GM19035 (cell line): ENCODE measurements at regions not wholly inside any gene's neighbourhood (a gene's known extent, or its start where the extent isn't known, plus 50 kb on each side); places are given as distances from the start of the nearest gene placed in this dataset.

ENCODE experiments used
- ATAC-seq: cut with Tn5 transposase; IDR thresholded peaks from one replicate; pipeline ENCODE4 v1.9.1; 2021; ENCODE audit not compliant: unreplicated experiment

DNA sequence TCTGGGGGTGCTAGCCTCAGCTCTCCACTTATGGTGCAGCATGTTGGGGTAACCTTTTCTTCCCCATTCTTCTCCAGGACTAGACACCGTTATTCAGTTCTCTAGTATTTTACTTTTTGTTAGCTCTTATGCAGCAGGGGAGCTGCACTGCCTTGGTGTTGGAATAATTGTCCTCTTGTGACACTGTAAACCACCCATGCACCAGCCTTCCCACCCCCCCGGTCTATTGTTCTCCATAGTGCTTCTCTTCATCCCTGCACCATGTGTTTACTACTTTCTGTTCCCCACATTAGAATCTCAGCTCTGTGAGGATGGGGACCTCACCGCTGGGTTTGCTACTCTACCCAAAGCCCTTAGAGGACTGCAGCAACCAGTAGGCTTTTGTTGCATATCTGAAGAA lies 230.7 kb downstream of the RPS24 start:
- ATAC-seq = no peak

GRCh38 chr10:78266741-78267469 lies 233.2 kb downstream of the RPS24 start:
- ATAC-seq = no peak

- no peak for ATAC-seq
Measured at GRCh38 chr10:78267598-78267997, 233.9 kb downstream of the RPS24 start.

GRCh38 chr10:78269060-78269459 lies 235.4 kb downstream of the RPS24 start:
- no peak for ATAC-seq

DNA sequence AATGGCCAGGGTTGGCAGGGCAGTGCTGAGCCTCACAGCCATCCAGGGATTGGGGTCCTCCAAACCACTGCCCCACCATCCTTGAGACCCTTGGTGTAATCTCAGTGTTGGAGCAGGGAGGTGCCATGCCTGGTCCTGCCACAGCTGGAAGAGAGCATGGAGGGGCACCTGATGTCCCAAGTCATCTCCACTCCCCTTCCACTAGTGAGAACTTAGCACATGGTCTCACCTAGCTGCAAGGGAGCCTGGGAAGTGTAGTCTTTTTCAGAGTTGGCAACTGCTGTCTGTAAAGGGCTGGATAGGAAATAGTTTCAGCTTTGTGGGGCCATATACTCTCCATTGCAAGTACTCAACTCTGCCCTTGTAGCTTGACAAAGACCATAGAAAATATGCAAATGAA lies 238.7 kb downstream of the RPS24 start:
- ATAC-seq = no peak

- no peak for ATAC-seq
Measured at GRCh38 chr10:78274491-78274890, 240.8 kb downstream of the RPS24 start.

GRCh38 chr10:78276139-78276538 lies 242.5 kb downstream of the RPS24 start:
- no peak for ATAC-seq

GRCh38 chr10:78277314-78278057 lies 243.8 kb downstream of the RPS24 start:
- no peak for ATAC-seq

GRCh38 chr10:78278058-78278404 lies 244.4 kb downstream of the RPS24 start:
- no peak for ATAC-seq

- no peak for ATAC-seq
Measured at GRCh38 chr10:78279756-78280155, 246.1 kb downstream of the RPS24 start.

DNA sequence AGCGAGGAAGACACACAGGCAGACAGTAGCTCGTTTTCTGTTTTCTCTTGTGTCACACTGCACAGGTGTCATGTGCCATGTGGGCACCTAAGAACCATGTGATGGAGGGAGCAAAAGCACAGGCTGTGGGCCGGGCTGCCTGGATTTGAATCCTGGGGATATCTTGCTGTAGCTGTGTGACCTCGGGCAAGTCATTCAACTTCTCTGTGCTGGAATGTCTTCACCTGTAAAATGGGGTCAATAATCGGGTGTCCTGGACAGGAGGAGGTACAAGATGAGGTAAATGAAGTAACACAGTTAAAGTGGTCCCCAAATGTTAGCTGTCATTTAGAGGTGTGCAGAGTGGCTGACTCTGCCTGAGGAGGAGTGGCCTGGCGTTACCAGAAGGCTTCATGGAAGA lies 246.9 kb downstream of the RPS24 start:
- no peak for ATAC-seq

DNA sequence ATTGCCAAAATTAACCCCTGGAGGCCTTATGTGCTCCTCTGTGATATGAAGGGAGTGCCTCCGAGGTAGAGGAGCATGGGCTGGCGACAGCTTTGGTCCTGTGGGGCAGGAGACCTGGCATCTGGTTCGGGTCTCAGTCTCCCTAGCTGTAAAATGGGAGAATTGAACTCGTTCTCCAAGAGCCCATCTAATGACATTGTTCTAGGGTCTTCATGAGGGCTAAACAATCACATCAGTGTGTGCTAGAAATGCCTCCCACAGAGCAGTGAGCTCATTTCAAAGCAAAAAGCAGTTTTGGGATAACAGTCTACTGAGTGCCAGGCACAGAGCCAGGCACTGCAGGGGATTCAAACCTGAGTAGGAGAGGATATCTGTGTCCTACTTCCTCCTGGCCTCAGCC lies 248.0 kb downstream of the RPS24 start:
- no peak for ATAC-seq

DNA sequence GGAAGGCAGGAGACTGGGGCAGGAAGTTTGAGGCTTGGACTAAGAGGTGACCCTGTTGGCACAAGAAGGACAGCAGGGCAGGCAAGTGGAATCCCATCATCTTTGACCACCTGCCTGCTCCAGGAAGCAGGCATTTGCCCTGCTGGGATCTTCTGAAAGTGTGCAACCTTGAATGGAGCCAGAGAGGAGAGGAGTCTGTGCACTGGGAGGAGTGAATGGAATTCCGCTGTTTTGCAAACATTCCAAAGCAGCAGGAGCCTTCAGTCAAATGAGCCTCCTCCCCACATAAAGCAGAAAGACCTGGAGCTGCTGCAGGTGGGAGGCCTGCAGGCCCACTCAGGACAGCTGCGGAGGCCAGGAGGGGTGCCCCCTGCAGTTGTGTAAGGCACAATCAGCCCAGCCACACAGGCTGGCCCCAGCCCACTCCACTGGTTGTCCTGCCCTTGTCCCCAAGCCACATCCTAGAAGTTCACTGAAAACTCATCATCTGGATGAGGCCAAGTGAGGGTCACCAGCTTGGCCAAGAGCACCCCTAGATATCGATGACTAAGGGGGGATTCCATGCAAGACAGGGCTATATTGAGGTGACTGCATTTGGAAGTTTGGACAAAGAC lies 249.5 kb downstream of the RPS24 start:
- ATAC-seq = no peak

- no peak for ATAC-seq
Measured at GRCh38 chr10:78284381-78284780, 250.7 kb downstream of the RPS24 start.

DNA sequence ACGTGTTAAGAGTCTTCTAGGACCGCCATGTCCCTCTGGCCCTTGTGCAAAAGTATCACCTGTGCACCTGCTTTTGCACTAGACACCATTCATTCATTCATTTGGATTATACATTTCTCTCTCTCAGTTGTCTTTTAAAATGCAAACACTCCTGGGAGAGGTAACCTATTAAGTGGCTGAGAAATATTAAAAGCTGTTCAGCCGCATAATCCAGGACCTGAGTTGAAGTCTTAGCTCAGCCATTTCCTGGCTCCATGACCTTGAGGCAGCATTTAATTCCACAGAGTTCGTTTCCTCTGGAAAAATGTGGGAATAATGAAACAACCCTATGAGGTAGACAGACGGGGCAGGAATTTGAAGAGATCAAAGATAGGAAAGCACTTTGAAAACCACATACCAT lies 251.6 kb downstream of the RPS24 start:
- no peak for ATAC-seq

- no peak for ATAC-seq
Measured at GRCh38 chr10:78286186-78286585, 252.5 kb downstream of the RPS24 start.

DNA sequence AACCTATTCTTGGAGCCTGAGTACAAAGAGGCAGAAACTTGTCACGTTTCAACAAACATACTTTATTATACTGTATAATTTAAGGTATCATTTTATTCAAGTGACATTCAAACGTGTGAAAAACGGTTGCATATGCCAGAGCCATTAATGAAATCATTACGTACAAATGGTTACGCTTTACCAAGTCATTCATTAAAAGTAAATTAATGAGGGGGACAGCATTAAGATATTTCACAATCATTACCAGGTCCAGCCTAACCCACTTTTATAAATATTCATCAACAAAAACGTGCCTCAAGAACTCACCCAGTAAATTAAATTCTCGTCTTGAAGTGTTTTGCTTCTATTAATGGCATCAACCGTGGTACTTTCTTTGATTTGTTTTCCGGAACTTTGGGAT lies 253.0 kb downstream of the RPS24 start:
- ATAC-seq = no peak

DNA sequence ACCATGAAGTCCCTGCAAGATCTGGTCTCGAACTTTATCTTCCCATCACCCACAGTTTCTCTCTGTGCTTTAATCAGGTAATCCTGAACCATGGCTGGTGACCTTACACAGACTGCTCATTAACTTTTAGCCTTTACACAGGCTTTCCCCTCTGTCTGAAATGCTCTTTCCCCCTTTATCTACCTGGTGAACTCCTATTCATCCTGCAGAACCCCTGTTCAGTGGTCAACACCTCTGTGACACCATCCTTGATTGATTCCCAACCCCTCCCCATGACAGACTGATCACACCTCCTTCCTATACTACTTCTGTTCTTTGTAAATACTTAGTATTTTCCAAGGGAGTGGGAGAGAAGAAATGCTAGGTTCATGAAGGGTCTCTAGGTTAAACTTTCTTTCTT lies 254.0 kb downstream of the RPS24 start:
- ATAC-seq = no peak

DNA sequence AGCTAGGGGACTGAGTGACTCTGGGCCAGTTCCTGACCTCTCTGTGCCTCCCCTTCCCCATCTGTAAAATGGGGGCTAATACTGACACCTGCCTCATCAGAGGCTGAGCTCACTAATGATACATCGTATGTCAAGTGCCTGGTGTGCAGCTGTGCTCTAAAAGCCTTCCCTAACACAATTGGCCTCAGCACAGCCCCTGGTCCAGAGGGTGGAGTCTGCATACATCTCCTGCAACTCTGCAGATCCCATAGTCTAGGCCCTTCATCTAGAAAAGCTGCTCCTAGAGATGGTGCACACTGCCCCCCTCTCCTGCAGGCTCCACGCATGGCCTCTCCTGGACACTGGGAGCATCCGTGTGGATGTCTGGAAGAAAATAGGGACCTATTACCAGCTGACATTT lies 255.0 kb downstream of the RPS24 start:
- ATAC-seq = no peak

DNA sequence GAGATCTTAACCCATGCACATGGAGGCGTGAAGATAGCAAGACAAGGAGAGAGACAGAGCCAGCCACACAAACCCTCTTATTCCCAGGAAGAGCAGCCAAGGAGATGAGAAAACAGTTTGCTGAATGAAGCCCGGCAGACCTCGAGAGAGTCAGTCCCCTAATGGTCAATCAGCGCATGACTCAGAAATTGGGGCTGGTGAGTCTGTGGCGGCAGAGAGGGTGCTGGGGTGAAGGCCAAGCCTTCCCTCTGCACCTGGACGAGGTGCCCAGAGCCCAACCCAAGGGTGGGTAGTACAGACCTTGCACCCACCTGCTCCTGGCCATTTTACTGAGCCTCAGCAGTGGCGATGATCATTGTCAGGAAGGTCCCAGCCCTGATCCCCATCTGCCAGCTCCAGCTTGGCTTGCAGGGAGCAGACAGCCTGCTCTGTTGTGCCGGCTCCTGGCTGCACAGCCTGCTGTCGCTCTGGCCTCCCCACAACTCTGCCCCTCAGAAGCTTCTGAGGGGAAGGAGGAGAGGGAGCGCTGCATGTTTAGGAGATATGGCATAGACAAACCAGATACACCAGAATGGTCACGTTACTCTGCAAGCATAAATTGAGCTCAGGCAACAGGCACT lies 256.6 kb downstream of the RPS24 start:
- no peak for ATAC-seq

- ATAC-seq = no peak
Measured at GRCh38 chr10:78291722-78292121, 258.1 kb downstream of the RPS24 start.
